Parathyroid adenoma (tissue), 2 donors: ENCODE measurements at regions not wholly inside any gene's neighbourhood (a gene's known extent, or its start where the extent isn't known, plus 50 kb on each side); places are given as distances from the start of the nearest gene placed in this dataset.

Source experiments
- H2AFZ ChIP-seq: fragments of 300-600 bp; sonication (generic); one replicate; pipeline ENCODE4 v1.7.0; 2017; ENCODE audit warnings: antibody characterized with exemption, mild to moderate bottlenecking
- H3K27ac ChIP-seq: fragments of 300-600 bp; sonication (generic); one replicate; pipeline ENCODE4 v1.7.0; 2017
- H3K27me3 ChIP-seq: fragments of 300-600 bp; sonication (generic); one replicate; pipeline ENCODE4 v1.7.0; 2017; ENCODE audit warnings: low read length; ENCODE audit not compliant: control insufficient read depth, insufficient read depth
- H3K36me3 ChIP-seq: fragments of 300-600 bp; sonication (generic); one replicate; pipeline ENCODE4 v1.7.0; 2017; ENCODE audit warnings: low read length; ENCODE audit not compliant: control insufficient read depth, insufficient read depth
- H3K4me1 ChIP-seq: fragments of 300-600 bp; sonication (generic); one replicate; pipeline ENCODE4 v1.7.0; 2017; ENCODE audit warnings: control low read depth
- H3K4me2 ChIP-seq: fragments of 300-600 bp; sonication (generic); one replicate; pipeline ENCODE4 v1.7.0; 2017; ENCODE audit warnings: low read length
- H3K4me3 ChIP-seq: fragments of 300-600 bp; sonication (generic); one replicate; pipeline ENCODE4 v1.7.0; 2017; ENCODE audit warnings: low read depth, low read length
- H3K79me2 ChIP-seq: fragments of 300-600 bp; sonication (generic); one replicate; pipeline ENCODE4 v1.7.0; 2017; ENCODE audit warnings: control low read depth
- H3K9ac ChIP-seq: fragments of 300-600 bp; sonication (generic); one replicate; pipeline ENCODE4 v1.7.0; 2017; ENCODE audit warnings: mild to moderate bottlenecking
- H3K9me3 ChIP-seq: fragments of 300-600 bp; sonication (generic); one replicate; pipeline ENCODE4 v1.7.0; 2017; ENCODE audit warnings: low read length; ENCODE audit not compliant: control insufficient read depth
- TF ChIP-seq, protein P1 (sequence below): fragments of 300-600 bp; sonication (generic); IDR thresholded peaks from one replicate; pipeline ENCODE4 v1.7.0; 2017; ENCODE audit warnings: antibody characterized with exemption, mild to moderate bottlenecking
- donor health status: primary hyperparathyroidism.

DNA sequence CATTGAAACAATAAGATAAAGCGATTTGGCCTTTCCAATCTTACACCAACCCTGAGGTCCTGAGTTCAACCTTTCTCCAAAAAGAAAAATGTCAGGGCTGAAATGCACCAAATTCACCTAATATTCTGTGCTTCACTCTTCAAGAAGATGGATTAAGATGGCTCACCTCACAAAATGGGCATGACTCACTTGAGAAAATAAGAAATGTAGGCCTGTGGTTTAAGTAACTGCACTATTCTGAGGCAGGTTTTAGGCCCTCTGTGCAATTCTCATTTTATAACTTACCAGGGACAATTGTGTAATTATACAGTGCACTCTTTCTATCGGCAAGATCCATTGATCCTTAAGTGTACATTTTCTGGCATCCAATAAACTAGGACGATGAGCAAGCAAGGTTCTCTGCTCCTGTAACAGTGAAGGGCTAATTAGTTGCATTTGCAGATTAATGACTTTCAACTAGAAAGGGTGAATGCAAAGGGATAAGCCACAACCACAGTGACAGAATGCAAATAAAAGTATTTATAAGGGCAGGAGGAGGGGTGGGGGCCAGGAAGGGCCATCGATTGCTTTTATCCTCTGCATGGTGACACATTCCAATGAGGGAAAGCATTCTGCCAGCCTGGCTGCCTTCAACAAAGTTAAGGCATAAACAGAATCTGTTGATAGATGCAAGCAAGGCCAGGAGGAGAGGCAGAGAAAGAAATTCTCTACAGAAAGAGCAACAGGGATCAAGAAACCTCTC, 214.5 kb downstream of the CAAP1 start:
- Histone ChIP-seq H2AFZ (no peak overlapping the region), H3K9me3 (no peaks in the 10 kb centered on the region), H3K4me2 (no peak overlapping the region), H3K4me1 (no peaks in the 10 kb centered on the region), H3K27me3 (no peaks in the 10 kb centered on the region), H3K27ac (no peak overlapping the region), H3K36me3 (no peaks in the 10 kb centered on the region), H3K4me3 (no peak overlapping the region), H3K79me2 (no peaks in the 10 kb centered on the region), H3K9ac (no peak overlapping the region)
- TF ChIP-seq, protein P1, sequence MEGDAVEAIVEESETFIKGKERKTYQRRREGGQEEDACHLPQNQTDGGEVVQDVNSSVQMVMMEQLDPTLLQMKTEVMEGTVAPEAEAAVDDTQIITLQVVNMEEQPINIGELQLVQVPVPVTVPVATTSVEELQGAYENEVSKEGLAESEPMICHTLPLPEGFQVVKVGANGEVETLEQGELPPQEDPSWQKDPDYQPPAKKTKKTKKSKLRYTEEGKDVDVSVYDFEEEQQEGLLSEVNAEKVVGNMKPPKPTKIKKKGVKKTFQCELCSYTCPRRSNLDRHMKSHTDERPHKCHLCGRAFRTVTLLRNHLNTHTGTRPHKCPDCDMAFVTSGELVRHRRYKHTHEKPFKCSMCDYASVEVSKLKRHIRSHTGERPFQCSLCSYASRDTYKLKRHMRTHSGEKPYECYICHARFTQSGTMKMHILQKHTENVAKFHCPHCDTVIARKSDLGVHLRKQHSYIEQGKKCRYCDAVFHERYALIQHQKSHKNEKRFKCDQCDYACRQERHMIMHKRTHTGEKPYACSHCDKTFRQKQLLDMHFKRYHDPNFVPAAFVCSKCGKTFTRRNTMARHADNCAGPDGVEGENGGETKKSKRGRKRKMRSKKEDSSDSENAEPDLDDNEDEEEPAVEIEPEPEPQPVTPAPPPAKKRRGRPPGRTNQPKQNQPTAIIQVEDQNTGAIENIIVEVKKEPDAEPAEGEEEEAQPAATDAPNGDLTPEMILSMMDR: no peak

DNA sequence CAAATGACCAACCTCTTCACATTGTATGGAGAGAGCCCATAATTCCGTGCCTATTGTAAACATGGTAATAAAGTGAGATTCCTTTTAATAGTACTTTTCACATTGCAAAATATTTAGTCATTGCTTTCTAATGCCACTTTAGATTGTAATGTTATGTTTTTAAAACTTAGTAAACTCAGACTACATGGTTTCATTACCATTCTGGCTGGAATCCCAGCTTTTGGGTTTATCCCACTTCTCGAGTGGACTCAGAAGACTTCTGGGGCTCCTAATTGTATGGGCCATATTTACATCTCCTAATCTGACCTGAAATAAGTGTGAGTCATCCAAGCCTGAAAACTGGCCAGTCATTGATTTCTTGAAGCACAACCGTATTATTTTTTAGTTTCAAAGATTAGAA, 217.6 kb downstream of the CAAP1 start:
- TF ChIP-seq, protein P1: no peak
- Histone ChIP-seq H3K4me1 (no peaks in the 10 kb centered on the region), H3K4me2 (no peak overlapping the region), H2AFZ (no peak overlapping the region), H3K27me3 (no peaks in the 10 kb centered on the region), H3K9ac (no peak overlapping the region), H3K9me3 (no peaks in the 10 kb centered on the region), H3K36me3 (no peaks in the 10 kb centered on the region), H3K4me3 (no peak overlapping the region), H3K27ac (no peak overlapping the region), H3K79me2 (no peaks in the 10 kb centered on the region)

DNA sequence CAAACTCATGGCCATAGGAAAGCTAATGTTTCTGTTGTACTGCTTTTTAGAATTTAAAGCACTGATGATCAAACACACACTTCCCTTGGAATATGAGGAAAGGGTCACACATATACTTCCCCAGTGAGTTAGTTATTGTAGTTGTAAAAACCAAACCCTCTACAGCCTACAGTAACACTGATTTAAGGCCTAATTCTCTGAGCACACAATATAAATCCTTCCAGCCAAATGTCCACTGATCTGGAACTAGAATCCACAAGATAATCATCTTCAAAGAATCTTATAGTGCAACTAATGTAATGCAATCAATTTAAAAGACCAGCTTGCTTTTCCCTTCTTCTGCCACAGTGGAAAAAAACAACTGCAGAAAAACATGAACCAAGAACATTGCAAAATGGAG, 219.3 kb downstream of the CAAP1 start:
- H3K4me1 ChIP-seq: no peaks in the 10 kb centered on the region

DNA sequence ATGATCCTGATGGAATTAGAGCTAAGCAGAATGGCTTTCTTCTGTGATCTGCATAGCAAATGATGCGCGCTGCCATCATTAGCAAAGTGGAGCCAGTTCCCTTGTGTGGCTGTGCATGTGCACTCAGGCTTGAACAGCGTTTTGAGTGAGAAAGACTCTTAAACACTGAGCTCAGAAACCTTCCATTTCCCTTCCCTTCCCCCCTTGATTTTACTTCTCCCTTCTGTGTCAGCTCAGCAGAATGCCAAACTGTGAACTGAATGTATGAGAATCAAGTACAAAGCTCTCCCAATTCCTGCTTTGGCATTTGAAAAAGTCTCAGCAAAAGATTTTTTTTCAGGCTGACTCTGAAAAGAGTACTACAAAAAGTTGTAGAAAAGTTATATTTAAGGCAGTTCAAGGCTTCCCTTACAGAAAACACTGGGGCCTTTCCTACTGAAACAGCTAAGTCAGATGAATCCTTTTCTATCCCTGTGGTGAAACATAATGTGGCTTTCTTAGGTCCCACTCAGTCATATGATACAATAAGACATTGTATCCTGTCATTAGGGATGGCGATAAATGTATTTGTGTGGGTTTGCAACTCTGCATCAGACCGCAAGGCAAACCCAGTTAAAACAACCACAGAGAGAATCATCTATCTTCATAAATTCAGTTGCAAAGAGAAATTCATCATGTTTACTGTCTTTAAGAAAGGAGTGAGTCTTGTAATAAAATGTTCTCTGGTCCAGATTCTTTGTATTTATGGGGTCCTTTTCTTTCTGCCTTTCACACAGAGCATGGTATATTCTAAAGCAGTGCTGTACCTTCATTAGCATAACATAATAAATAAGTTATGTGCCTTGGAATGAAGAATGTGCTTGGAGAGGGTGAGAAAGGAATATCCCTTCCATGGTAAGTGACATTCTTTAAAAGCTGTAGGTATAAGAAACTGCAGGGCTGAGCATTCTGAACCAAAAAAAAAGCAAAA, 222.6 kb downstream of the CAAP1 start:
- H3K9ac ChIP-seq: no peak overlapping the region

More for the DNA sequence above, 219.3 kb downstream of the CAAP1 start:
- no peaks in the 10 kb centered on the region for H3K9me3 ChIP-seq
- TF ChIP-seq, protein P1: no peak
- no peak overlapping the region for H3K9ac ChIP-seq
- no peak overlapping the region for H3K4me2 ChIP-seq
- no peak overlapping the region for H2AFZ ChIP-seq
- no peak overlapping the region for H3K4me3 ChIP-seq
- no peaks in the 10 kb centered on the region for H3K79me2 ChIP-seq
- H3K36me3 ChIP-seq: no peaks in the 10 kb centered on the region
- H3K27ac ChIP-seq: no peak overlapping the region
- no peaks in the 10 kb centered on the region for H3K27me3 ChIP-seq

More for the DNA sequence above, 222.6 kb downstream of the CAAP1 start:
- no peak overlapping the region for H3K4me3 ChIP-seq
- H3K27me3 ChIP-seq: no peaks in the 10 kb centered on the region
- no peaks in the 10 kb centered on the region for H3K4me1 ChIP-seq
- no peak overlapping the region for H2AFZ ChIP-seq
- H3K36me3 ChIP-seq: no peaks in the 10 kb centered on the region
- H3K27ac ChIP-seq: no peak overlapping the region
- H3K9me3 ChIP-seq: no peaks in the 10 kb centered on the region
- no peak overlapping the region for H3K4me2 ChIP-seq
- TF ChIP-seq, protein P1: no peak
- no peaks in the 10 kb centered on the region for H3K79me2 ChIP-seq
